HCT116 (cell line): ENCODE measurements at regions not wholly inside any gene's neighbourhood (a gene's known extent, or its start where the extent isn't known, plus 50 kb on each side); places are given as distances from the start of the nearest gene placed in this dataset.

Source experiments
- ATAC-seq: fragments of 200-7000 bp; cut with Tn5 transposase; 2 replicates; pipeline ENCODE4 v1.9.1; 2020; ENCODE audit warnings: mild to moderate bottlenecking, moderate library complexity
- BruUV-seq: library from RNA; stranded (reverse); fragments of 400-500 nt; replicated peaks from 2 replicates; lab custom pipeline; 2021; lab: Mats Ljungman, UMichigan
- CTCF ChIA-PET: fragments of 300-600 bp; sonication (Branson Sonifier 250); formaldehyde crosslinking; loops from one replicate; lab custom pipeline; 2021; ENCODE audit warnings: antibody characterized with exemption; lab: Charles Lee
- POLR2A ChIA-PET: fragments of 300-600, 350-600 bp; sonication (Branson Sonifier 250); formaldehyde crosslinking; loops from one replicate; lab custom pipeline; 2021; ENCODE audit warnings: antibody characterized with exemption; lab: Charles Lee
- RAD21 ChIA-PET, 2 experiments: fragments of 300-600 bp; sonication (Branson Sonifier 250); formaldehyde crosslinking; loops; one replicate each; lab custom pipeline; 2023; ENCODE audit warnings: low total read pairs in 2 of 2; ENCODE audit not compliant: uncharacterized antibody in 2 of 2, unreplicated experiment in 2 of 2, low non-redundant PET in 1 of 2; lab: Charles Lee
- DNase-seq: peaks from one replicate; pipeline ENCODE4 v3.0.0-alpha.2; 2010; ENCODE audit warnings: low read depth, low spot score
- H2AFZ ChIP-seq: fragments of 200-600 bp; shearing (Covaris generic), sonication (generic); 2 replicates; pipeline ENCODE4 v1.6.1; 2017; ENCODE audit warnings: low read depth, mixed run types, mixed read lengths, antibody characterized with exemption, low read length; ENCODE audit not compliant: poor library complexity, severe bottlenecking
- H3K27ac ChIP-seq: 2 replicates; pipeline ENCODE4 v1.5.1; 2012; ENCODE audit warnings: low read depth, low read length
- H3K27me3 ChIP-seq: fragments of 200-600 bp; sonication (generic); 2 replicates; pipeline ENCODE4 v1.6.1; 2016; ENCODE audit warnings: mixed run types, low read length, mixed read lengths; ENCODE audit not compliant: insufficient read depth
- H3K36me3 ChIP-seq, 2 experiments: fragments of 200-500 bp in 1 of 2; fragments of 200-600 bp in 1 of 2; sonication (Bioruptor generic) in 1 of 2; sonication (generic) in 1 of 2; 2 replicates each; pipeline versions ENCODE4 v1.5.1 to v1.6.1; 2014 to 2016; ENCODE audit warnings: low read length in 2 of 2, inconsistent platforms in 1 of 2, mixed read lengths in 1 of 2, mixed run types in 1 of 2; ENCODE audit not compliant: insufficient read depth in 2 of 2, control insufficient read depth in 1 of 2
- H3K4me1 ChIP-seq, 2 experiments: fragments of 200-600 bp in 1 of 2; sonication (generic) in 1 of 2; 2 replicates each; pipeline versions ENCODE4 v1.5.1 to v1.6.1; 2012 to 2017; ENCODE audit warnings: low read length in 2 of 2, inconsistent platforms in 1 of 2, mild to moderate bottlenecking in 1 of 2, mixed read lengths in 1 of 2, mixed run types in 1 of 2, moderate library complexity in 1 of 2; ENCODE audit not compliant: insufficient read depth in 2 of 2, control insufficient read depth in 1 of 2
- H3K4me2 ChIP-seq: fragments of 200-600 bp; sonication (generic); 2 replicates; pipeline ENCODE4 v1.6.1; 2017; ENCODE audit warnings: mixed run types, low read length, mixed read lengths
- H3K4me3 ChIP-seq, 2 experiments: fragments of 200-600 bp in 1 of 2; sonication (generic) in 1 of 2; replicated peaks in 1 of 2; 2 replicates each; pipeline ENCODE4 v1.5.1; 2011 to 2016; ENCODE audit warnings: low read length in 2 of 2, control low read depth in 1 of 2, low read depth in 1 of 2, mild to moderate bottlenecking in 1 of 2, mixed read lengths in 1 of 2, mixed run types in 1 of 2
- H3K79me2 ChIP-seq: fragments of 200-600 bp; sonication (generic); 2 replicates; pipeline ENCODE4 v1.6.1; 2017; ENCODE audit warnings: mild to moderate bottlenecking, mixed run types, low read length, moderate library complexity, mixed read lengths; ENCODE audit not compliant: insufficient read depth
- H3K9ac ChIP-seq: fragments of 200-600 bp; sonication (generic); 2 replicates; pipeline ENCODE4 v1.6.1; 2016; ENCODE audit warnings: low read length, mixed read lengths
- H3K9me2 ChIP-seq: fragments of 200-600 bp; sonication (generic), shearing (Covaris generic); 2 replicates; pipeline ENCODE4 v1.6.1; 2017; ENCODE audit warnings: mixed run types, mild to moderate bottlenecking, moderate library complexity; ENCODE audit not compliant: insufficient read depth
- H3K9me3 ChIP-seq, 2 experiments: fragments of 200-500 bp in 1 of 2; fragments of 200-600 bp in 1 of 2; sonication (Bioruptor generic) in 1 of 2; sonication (generic) in 1 of 2; 2 replicates each; pipeline ENCODE4 v1.6.1; 2014 to 2017; ENCODE audit warnings: low read length in 2 of 2, mixed read lengths in 2 of 2, inconsistent platforms in 1 of 2, low read depth in 1 of 2, mild to moderate bottlenecking in 1 of 2, mixed run types in 1 of 2, moderate library complexity in 1 of 2; ENCODE audit not compliant: control insufficient read depth in 1 of 2, insufficient read depth in 1 of 2
- H4K20me1 ChIP-seq: fragments of 200-600 bp; sonication (generic), shearing (Covaris generic); 2 replicates; pipeline ENCODE4 v1.6.1; 2017; ENCODE audit warnings: mixed run types, mild to moderate bottlenecking, moderate library complexity; ENCODE audit not compliant: insufficient read depth
- ATF3 ChIP-seq: IDR thresholded peaks from 2 replicates; pipeline ENCODE4 v1.6.1; 2012
- CBX3 ChIP-seq: IDR thresholded peaks from 2 replicates; pipeline ENCODE4 v1.6.1; 2012; ENCODE audit warnings: low read depth
- CTCF ChIP-seq, 3 experiments: fragments of 200-600 bp in 1 of 3; sonication (generic) in 1 of 3; IDR thresholded peaks in 2 of 3; conservative IDR thresholded peaks in 1 of 3; 2 replicates each; pipeline ENCODE4 v1.5.1; 2012 to 2017; ENCODE audit warnings: low read depth in 2 of 3, low read length in 2 of 3, antibody characterized with exemption in 1 of 3, borderline replicate concordance in 1 of 3, control low read depth in 1 of 3, mild to moderate bottlenecking in 1 of 3, mixed read lengths in 1 of 3, mixed run types in 1 of 3, moderate library complexity in 1 of 3; ENCODE audit not compliant: insufficient read depth in 1 of 3
- EGR1 ChIP-seq: IDR thresholded peaks from 2 replicates; pipeline ENCODE4 v1.6.1; 2012; ENCODE audit warnings: low read depth
- EZH2 ChIP-seq: fragments of 200-600 bp; sonication (generic); IDR thresholded peaks from 2 replicates; pipeline ENCODE4 v1.6.1; 2017; ENCODE audit warnings: antibody characterized with exemption, mixed run types
- EZH2phosphoT487 ChIP-seq: fragments of 200-600 bp; IDR thresholded peaks from 2 replicates; pipeline ENCODE4 v1.6.1; 2018; ENCODE audit warnings: antibody characterized with exemption, borderline replicate concordance
- FOSL1 ChIP-seq: IDR thresholded peaks from 2 replicates; pipeline ENCODE4 v1.6.1; 2012; ENCODE audit warnings: low read depth
- POLR2AphosphoS5 ChIP-seq: IDR thresholded peaks from 2 replicates; pipeline ENCODE4 v1.6.1; 2011; ENCODE audit warnings: mild to moderate bottlenecking, low read depth, low read length, moderate library complexity
- SIN3A ChIP-seq: IDR thresholded peaks from 2 replicates; pipeline ENCODE4 v1.6.1; 2012; ENCODE audit warnings: low read depth
- SRF ChIP-seq: IDR thresholded peaks from 2 replicates; pipeline ENCODE4 v1.6.1; 2012; ENCODE audit warnings: low read depth
- TCF7L2 ChIP-seq: IDR thresholded peaks from 2 replicates; pipeline ENCODE4 v1.7.0; 2011; ENCODE audit warnings: borderline replicate concordance, inconsistent platforms; ENCODE audit not compliant: insufficient read depth, insufficient read length; ENCODE audit errors: extremely low read depth
- YY1 ChIP-seq: IDR thresholded peaks from 2 replicates; pipeline ENCODE4 v1.6.1; 2011; ENCODE audit warnings: low read length, low read depth, moderate library complexity, mild to moderate bottlenecking; ENCODE audit not compliant: insufficient replicate concordance; ENCODE audit errors: extremely low read depth
- ZNF274 ChIP-seq: fragments of 200-500 bp; sonication (Bioruptor generic); IDR thresholded peaks from 2 replicates; pipeline ENCODE4 v1.6.1; 2014; ENCODE audit warnings: mild to moderate bottlenecking, low read depth, low read length, inconsistent platforms
- intact Hi-C: fragments of 100-400 bp; cut with micrococcal nuclease; formaldehyde crosslinking; loops from 2 replicates; pipeline ENCODE4 v1.10.0; 2022
- TF ChIP-seq, protein P1 (sequence below): IDR thresholded peaks from 2 replicates; pipeline ENCODE4 v1.6.1; 2012
- TF ChIP-seq, protein P2 (sequence below): IDR thresholded peaks from 2 replicates; pipeline ENCODE4 v1.6.1; 2012; ENCODE audit warnings: low read depth

DNA sequence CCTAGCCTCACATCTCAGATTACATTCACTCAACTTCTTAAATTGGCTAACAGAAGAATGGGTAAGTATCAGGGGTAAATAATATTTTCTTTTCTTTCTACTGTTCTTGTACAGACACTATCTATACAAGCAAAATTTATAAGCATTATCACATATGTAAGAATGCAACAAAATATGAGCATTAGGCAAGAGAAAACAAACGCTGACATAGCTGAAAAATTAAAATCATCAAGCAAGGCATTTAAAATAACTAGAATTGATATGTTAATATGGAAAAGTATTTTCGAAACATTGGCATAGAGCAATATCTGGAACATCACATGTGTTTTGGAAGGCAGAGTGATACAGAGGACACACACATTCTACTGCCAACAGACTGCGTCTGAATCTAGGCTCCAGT, 1175.3 kb upstream of the LRRN3 start:
- Histone ChIP-seq H3K36me3 (no peaks in the 10 kb centered on the region), H3K79me2 (no peaks in the 10 kb centered on the region), H3K27me3 (no peaks in the 10 kb centered on the region), H4K20me1 (no peaks in the 10 kb centered on the region), H3K27ac (no peak overlapping the region), H3K4me3 (no peak overlapping the region), H3K4me1 (no peaks in the 10 kb centered on the region), H3K9ac (no peak overlapping the region), H3K9me3 (no peaks in the 10 kb centered on the region), H3K9me2 (no peaks in the 10 kb centered on the region), H3K4me2 (no peak overlapping the region), H2AFZ (no peak overlapping the region)
- DNase-seq (no peak), ATAC-seq (no peak)
- BruUV-seq = no TSS peak
- ChIA-PET RAD21 (no interaction called here), CTCF (no interaction called here), POLR2A (no interaction called here)
- intact Hi-C loops = no loop called here
- no peak for TF ChIP-seq SRF

DNA sequence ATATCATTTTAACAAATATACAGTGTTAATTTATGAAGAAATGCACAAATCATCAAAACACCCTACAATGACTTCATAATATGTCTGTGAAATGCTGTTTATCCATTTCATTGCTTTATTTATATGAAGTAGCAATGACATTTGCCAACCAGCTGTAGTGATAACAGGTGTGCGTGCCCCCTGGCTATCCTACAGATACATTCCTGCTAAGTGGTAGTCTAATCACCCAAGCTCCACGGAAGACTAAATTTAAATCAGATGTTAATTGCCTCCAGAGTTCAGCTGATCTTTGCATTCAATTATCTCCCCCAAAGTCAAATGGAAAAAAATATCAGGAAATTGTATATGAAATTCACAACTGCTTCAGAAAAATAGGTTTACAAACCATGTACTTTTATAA, 1164.2 kb upstream of the LRRN3 start:
- BruUV-seq = no TSS peak

More for the DNA sequence above, 1164.2 kb upstream of the LRRN3 start:
- H3K79me2 ChIP-seq = no peaks in the 10 kb centered on the region
- no peaks in the 10 kb centered on the region for H3K9me3 ChIP-seq
- RAD21 ChIA-PET = no interaction called here
- TF ChIP-seq ZNF274 = no peak
- TF ChIP-seq, protein P1, sequence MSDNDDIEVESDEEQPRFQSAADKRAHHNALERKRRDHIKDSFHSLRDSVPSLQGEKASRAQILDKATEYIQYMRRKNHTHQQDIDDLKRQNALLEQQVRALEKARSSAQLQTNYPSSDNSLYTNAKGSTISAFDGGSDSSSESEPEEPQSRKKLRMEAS = no peak
- TF ChIP-seq SIN3A = no peak
- TF ChIP-seq ATF3 = no peak
- no peak for TF ChIP-seq YY1
- no peak for TF ChIP-seq EZH2phosphoT487
- no peak for TF ChIP-seq CTCF (IDR thresholded peaks at IDR 0.05 in 2 of 3, conservative IDR thresholded peaks at IDR 0.05 in 1 of 3; ENCODE audit: borderline replicate concordance in 1 of 3, insufficient read depth in 1 of 3, low read depth in 2 of 3, low read length in 2 of 3)
- TF ChIP-seq POLR2AphosphoS5 = no peak
- TF ChIP-seq EGR1 = no peak
- TF ChIP-seq FOSL1 = no peak
- TF ChIP-seq TCF7L2 = no peak
- TF ChIP-seq, protein P2, sequence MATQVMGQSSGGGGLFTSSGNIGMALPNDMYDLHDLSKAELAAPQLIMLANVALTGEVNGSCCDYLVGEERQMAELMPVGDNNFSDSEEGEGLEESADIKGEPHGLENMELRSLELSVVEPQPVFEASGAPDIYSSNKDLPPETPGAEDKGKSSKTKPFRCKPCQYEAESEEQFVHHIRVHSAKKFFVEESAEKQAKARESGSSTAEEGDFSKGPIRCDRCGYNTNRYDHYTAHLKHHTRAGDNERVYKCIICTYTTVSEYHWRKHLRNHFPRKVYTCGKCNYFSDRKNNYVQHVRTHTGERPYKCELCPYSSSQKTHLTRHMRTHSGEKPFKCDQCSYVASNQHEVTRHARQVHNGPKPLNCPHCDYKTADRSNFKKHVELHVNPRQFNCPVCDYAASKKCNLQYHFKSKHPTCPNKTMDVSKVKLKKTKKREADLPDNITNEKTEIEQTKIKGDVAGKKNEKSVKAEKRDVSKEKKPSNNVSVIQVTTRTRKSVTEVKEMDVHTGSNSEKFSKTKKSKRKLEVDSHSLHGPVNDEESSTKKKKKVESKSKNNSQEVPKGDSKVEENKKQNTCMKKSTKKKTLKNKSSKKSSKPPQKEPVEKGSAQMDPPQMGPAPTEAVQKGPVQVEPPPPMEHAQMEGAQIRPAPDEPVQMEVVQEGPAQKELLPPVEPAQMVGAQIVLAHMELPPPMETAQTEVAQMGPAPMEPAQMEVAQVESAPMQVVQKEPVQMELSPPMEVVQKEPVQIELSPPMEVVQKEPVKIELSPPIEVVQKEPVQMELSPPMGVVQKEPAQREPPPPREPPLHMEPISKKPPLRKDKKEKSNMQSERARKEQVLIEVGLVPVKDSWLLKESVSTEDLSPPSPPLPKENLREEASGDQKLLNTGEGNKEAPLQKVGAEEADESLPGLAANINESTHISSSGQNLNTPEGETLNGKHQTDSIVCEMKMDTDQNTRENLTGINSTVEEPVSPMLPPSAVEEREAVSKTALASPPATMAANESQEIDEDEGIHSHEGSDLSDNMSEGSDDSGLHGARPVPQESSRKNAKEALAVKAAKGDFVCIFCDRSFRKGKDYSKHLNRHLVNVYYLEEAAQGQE = no peak
- TF ChIP-seq CBX3 = no peak
- no peak for TF ChIP-seq EZH2
- TF ChIP-seq, all 23 proteins: peak for 0
- POLR2A ChIA-PET = no interaction called here
- H3K4me2 ChIP-seq = no peak overlapping the region
- H3K4me1 ChIP-seq = no peaks in the 10 kb centered on the region
- no peak for DNase-seq
- no peaks in the 10 kb centered on the region for H3K9me2 ChIP-seq
- no peak for ATAC-seq
- no peaks in the 10 kb centered on the region for H3K27me3 ChIP-seq
- H3K36me3 ChIP-seq = no peaks in the 10 kb centered on the region
- H4K20me1 ChIP-seq = no peaks in the 10 kb centered on the region
- H2AFZ ChIP-seq = no peak overlapping the region
- CTCF ChIA-PET = no interaction called here
- H3K4me3 ChIP-seq = no peak overlapping the region
- no peak overlapping the region for H3K9ac ChIP-seq
- intact Hi-C loops = no loop called here
- no peak overlapping the region for H3K27ac ChIP-seq
